Keratinocyte (primary cell): ENCODE measurements at regions not wholly inside any gene's neighbourhood (a gene's known extent, or its start where the extent isn't known, plus 50 kb on each side); places are given as distances from the start of the nearest gene placed in this dataset.

ENCODE experiments used
- DNase-seq: peaks from one replicate; pipeline ENCODE4 v3.0.0-alpha.2; 2011; ENCODE audit warnings: low read depth, missing footprints, low spot score
- FAIRE-seq: peaks from 2 replicates; lab custom pipeline; 2011; peaks lifted over from hg19 to GRCh38; lab: Jason Lieb, UNC
- H2AFZ ChIP-seq: 2 replicates; pipeline ENCODE4 v1.6.0; 2012; ENCODE audit warnings: low read length, control low read depth, inconsistent platforms; ENCODE audit not compliant: control insufficient read depth
- H3K27ac ChIP-seq: 2 replicates; pipeline ENCODE4 v1.5.1; 2011; ENCODE audit warnings: low read length; ENCODE audit not compliant: control insufficient read depth, insufficient read depth
- H3K27me3 ChIP-seq: 3 replicates; pipeline ENCODE4 v1.6.0; 2011; ENCODE audit warnings: low read length; ENCODE audit not compliant: control insufficient read depth, insufficient read depth; ENCODE audit errors: extremely low read depth
- H3K36me3 ChIP-seq, 2 experiments: 2 replicates in 1 of 2; 3 replicates in 1 of 2; pipeline ENCODE4 v1.5.1; 2011; ENCODE audit warnings: low read length in 2 of 2, mild to moderate bottlenecking in 1 of 2; ENCODE audit not compliant: control insufficient read depth in 2 of 2, insufficient read depth in 2 of 2; ENCODE audit errors: extremely low read depth in 1 of 2
- H3K4me1 ChIP-seq: 3 replicates; pipeline ENCODE4 v1.5.1; 2011; ENCODE audit warnings: low read length; ENCODE audit not compliant: control insufficient read depth, insufficient read depth; ENCODE audit errors: extremely low read depth
- H3K4me2 ChIP-seq: 3 replicates; pipeline ENCODE4 v1.6.0; 2011; ENCODE audit warnings: low read depth, low read length; ENCODE audit not compliant: control insufficient read depth, insufficient read depth; ENCODE audit errors: extremely low read depth
- H3K4me3 ChIP-seq, 3 experiments: fragments of 200-600 bp in 1 of 3; sonication (generic) in 1 of 3; 2 replicates in 2 of 3; 3 replicates in 1 of 3; pipeline ENCODE4 v1.5.1; 2011 to 2016; ENCODE audit warnings: low read length in 3 of 3, mild to moderate bottlenecking in 3 of 3, control low read depth in 2 of 3, inconsistent platforms in 1 of 3, low read depth in 1 of 3, mixed read lengths in 1 of 3, mixed run types in 1 of 3, moderate library complexity in 1 of 3; ENCODE audit not compliant: control insufficient read depth in 2 of 3, insufficient read depth in 2 of 3; ENCODE audit errors: extremely low read depth in 1 of 3
- H3K79me2 ChIP-seq: 2 replicates; pipeline ENCODE4 v1.6.0; 2012; ENCODE audit warnings: low read length; ENCODE audit not compliant: control insufficient read depth, insufficient read depth
- H3K9ac ChIP-seq: 3 replicates; pipeline ENCODE4 v1.6.0; 2011; ENCODE audit warnings: low read length; ENCODE audit not compliant: control insufficient read depth, insufficient read depth; ENCODE audit errors: extremely low read depth
- H3K9me1 ChIP-seq: 3 replicates; pipeline ENCODE4 v1.6.0; 2011; ENCODE audit warnings: low read length; ENCODE audit not compliant: control insufficient read depth, insufficient read depth; ENCODE audit errors: extremely low read depth
- H3K9me3 ChIP-seq: 2 replicates; pipeline ENCODE4 v1.5.1; 2012; ENCODE audit warnings: low read depth, low read length; ENCODE audit not compliant: control insufficient read depth
- H4K20me1 ChIP-seq: 3 replicates; pipeline ENCODE4 v1.6.0; 2011; ENCODE audit warnings: low read length; ENCODE audit not compliant: control insufficient read depth, insufficient read depth; ENCODE audit errors: extremely low read depth
- EZH2 ChIP-seq: IDR thresholded peaks from one replicate; pipeline ENCODE4 v1.6.1; 2012; ENCODE audit warnings: inconsistent platforms, mild to moderate bottlenecking, low read length, moderate library complexity
- dilution Hi-C: fragments of 300-500 bp; cut with MboI; formaldehyde crosslinking; loops from one replicate; pipeline ENCODE4 v1.7.0; 2020; ENCODE audit warnings: low sequenced_read_pairs; ENCODE audit not compliant: extremely low pct_ligation_motif_present
- TF ChIP-seq, protein P1 (sequence below), 3 experiments: IDR thresholded peaks in 1 of 3; conservative IDR thresholded peaks in 1 of 3; optimal IDR thresholded peaks in 1 of 3; 2 replicates in 2 of 3; 3 replicates in 1 of 3; pipeline versions ENCODE3 to v1.5.1; 2011; ENCODE audit warnings: low read length in 3 of 3, mild to moderate bottlenecking in 3 of 3, moderate library complexity in 2 of 3, control low read depth in 1 of 3, inconsistent platforms in 1 of 3; ENCODE audit not compliant: insufficient read depth in 2 of 3; ENCODE audit errors: extremely low read depth in 1 of 3

DNA sequence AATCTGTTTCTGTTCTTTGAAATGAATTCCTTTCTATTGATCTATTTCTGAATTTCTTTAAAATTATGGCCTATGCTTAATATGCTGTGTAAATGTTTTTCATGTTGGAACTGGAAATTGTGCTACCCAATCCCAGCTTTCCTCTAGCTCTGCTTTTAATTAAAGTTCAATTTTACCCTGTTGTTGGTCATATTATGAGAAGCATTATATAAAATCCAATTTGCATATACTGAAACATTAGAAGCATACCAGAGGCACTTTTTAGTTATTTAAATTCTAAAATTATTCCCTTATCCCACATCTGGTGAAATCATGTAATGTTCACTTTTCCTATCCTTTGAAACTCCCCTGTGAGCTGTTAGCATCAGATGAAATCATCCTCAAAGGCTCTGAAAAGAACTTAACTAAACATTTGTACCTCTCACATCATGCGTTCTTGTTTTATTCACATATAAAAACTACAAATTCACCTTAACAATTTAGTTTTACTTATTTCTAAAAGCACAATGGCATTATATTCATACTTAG is 160.6 kb upstream of the COL21A1 start:
- no peaks in the 10 kb centered on the region for H3K36me3 ChIP-seq
- H3K27ac ChIP-seq, result no peak overlapping the region
- no peak overlapping the region for H3K4me2 ChIP-seq
- H3K4me3 ChIP-seq, result no peak overlapping the region
- no peaks in the 10 kb centered on the region for H3K27me3 ChIP-seq
- H3K9me3 ChIP-seq, result no peaks in the 10 kb centered on the region
- no peaks in the 10 kb centered on the region for H4K20me1 ChIP-seq
- no peak for DNase-seq
- dilution Hi-C loops, result no loop called here
- no peak overlapping the region for H3K9ac ChIP-seq
- no peak for FAIRE-seq
- no peaks in the 10 kb centered on the region for H3K4me1 ChIP-seq
- TF ChIP-seq, protein P1, sequence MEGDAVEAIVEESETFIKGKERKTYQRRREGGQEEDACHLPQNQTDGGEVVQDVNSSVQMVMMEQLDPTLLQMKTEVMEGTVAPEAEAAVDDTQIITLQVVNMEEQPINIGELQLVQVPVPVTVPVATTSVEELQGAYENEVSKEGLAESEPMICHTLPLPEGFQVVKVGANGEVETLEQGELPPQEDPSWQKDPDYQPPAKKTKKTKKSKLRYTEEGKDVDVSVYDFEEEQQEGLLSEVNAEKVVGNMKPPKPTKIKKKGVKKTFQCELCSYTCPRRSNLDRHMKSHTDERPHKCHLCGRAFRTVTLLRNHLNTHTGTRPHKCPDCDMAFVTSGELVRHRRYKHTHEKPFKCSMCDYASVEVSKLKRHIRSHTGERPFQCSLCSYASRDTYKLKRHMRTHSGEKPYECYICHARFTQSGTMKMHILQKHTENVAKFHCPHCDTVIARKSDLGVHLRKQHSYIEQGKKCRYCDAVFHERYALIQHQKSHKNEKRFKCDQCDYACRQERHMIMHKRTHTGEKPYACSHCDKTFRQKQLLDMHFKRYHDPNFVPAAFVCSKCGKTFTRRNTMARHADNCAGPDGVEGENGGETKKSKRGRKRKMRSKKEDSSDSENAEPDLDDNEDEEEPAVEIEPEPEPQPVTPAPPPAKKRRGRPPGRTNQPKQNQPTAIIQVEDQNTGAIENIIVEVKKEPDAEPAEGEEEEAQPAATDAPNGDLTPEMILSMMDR (optimal IDR thresholded peaks at IDR 0.05 in 1 of 3, IDR thresholded peaks at IDR 0.05 in 1 of 3, conservative IDR thresholded peaks at IDR 0.05 in 1 of 3; ENCODE audit: extremely low read depth in 1 of 3, insufficient read depth in 2 of 3, low read length in 3 of 3), result no peak
- no peak for TF ChIP-seq EZH2
- H2AFZ ChIP-seq, result no peak overlapping the region
- H3K9me1 ChIP-seq, result no peaks in the 10 kb centered on the region
- H3K79me2 ChIP-seq, result no peaks in the 10 kb centered on the region

DNA sequence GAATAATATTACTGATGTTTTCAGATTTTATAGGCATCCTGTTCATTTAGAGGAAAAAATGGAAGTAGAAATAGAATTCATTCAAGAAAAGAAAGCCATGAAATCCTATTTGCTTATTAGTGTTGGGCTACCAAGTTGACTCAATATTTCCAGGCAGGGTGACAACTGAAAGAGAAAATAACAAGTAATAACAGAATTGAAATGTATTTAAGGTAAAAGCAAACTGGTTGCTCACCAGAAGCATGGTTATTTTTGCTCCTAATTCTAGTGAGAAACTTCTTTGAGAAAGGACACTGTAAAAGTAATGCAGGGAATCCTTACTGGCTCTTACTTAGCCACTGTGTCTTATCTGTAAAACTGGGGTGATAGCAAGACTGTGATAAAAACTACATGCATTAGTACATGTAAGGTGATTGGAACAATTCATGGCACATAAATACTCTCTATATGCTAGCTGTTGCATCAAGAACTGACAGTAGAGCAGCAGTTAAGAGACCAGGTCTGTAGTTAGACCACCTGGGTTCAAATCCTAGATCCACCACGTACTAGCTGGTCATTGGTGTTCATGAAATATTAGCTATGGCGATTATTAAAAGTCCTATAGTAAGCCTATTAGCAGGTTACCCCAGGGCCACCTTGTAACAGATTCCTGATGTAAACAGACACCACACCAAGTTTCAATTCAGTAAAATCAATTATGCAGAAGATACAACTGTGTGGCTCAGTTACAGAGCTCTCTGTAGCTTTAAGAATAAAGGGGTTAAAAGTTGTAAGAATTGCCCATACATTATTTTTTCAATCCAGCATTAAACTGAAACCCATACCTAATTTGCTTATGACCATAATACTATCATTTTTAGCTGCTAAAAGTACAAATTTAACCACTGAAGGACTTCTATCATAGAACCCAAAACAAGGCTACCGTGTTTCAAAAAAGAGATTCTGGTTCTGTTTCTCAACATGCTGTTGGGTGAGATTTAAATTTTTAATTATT is 159.2 kb upstream of the COL21A1 start:
- H3K4me1 ChIP-seq, result no peaks in the 10 kb centered on the region
- no peaks in the 10 kb centered on the region for H3K79me2 ChIP-seq
- no peak overlapping the region for H3K27ac ChIP-seq
- H3K9me1 ChIP-seq, result no peaks in the 10 kb centered on the region
- dilution Hi-C loops, result no loop called here
- no peaks in the 10 kb centered on the region for H3K36me3 ChIP-seq
- H4K20me1 ChIP-seq, result no peaks in the 10 kb centered on the region
- H3K4me3 ChIP-seq, result no peak overlapping the region
- no peak overlapping the region for H2AFZ ChIP-seq
- no peaks in the 10 kb centered on the region for H3K27me3 ChIP-seq
- H3K9me3 ChIP-seq, result no peaks in the 10 kb centered on the region
- FAIRE-seq, result no peak
- no peak for TF ChIP-seq EZH2
- TF ChIP-seq, protein P1 (optimal IDR thresholded peaks at IDR 0.05 in 1 of 3, IDR thresholded peaks at IDR 0.05 in 1 of 3, conservative IDR thresholded peaks at IDR 0.05 in 1 of 3; ENCODE audit: extremely low read depth in 1 of 3, insufficient read depth in 2 of 3, low read length in 3 of 3), result no peak
- no peak for DNase-seq
- no peak overlapping the region for H3K4me2 ChIP-seq
- no peak overlapping the region for H3K9ac ChIP-seq
